ENCODE measurements at regions not wholly inside any gene's neighbourhood (a gene's known extent, or its start where the extent isn't known, plus 50 kb on each side); places are given as distances from the start of the nearest gene placed in this dataset.

- no peak for DNase-seq
- no peak overlapping the region for H3K4me3 ChIP-seq
- H3K36me3 ChIP-seq: no peaks in the 10 kb centered on the region
- H3K9me3 ChIP-seq: no peaks in the 10 kb centered on the region
- H3K27me3 ChIP-seq: no peaks in the 10 kb centered on the region
These were observed 95.3 kb upstream of the GUCY1A1 start for GRCh38 chr4:155571184-155571944.

DNA sequence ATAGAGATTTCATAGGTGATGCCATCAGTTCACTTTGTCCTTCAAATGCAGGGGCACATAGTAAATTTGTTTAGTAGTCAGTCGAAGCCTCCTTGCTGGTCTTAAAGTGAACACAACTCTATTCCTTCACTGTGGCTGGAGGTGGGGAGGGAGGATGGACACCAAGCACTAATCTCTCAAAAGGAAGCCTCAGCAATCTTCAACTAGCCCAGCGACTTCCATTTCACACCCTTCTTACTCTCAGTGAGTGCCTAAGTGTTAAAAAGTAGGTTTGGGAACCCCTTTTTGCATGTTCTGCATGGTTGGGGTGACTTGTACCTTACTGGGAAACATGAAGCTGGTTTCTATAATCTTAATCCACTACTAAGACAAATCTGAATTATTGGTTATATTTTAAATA is 96.0 kb upstream of the GUCY1A1 start:
- no peaks in the 10 kb centered on the region for H3K36me3 ChIP-seq
- H3K27me3 ChIP-seq: no peaks in the 10 kb centered on the region
- no peaks in the 10 kb centered on the region for H3K9me3 ChIP-seq
- DNase-seq: no peak
- no peak overlapping the region for H3K4me3 ChIP-seq

DNA sequence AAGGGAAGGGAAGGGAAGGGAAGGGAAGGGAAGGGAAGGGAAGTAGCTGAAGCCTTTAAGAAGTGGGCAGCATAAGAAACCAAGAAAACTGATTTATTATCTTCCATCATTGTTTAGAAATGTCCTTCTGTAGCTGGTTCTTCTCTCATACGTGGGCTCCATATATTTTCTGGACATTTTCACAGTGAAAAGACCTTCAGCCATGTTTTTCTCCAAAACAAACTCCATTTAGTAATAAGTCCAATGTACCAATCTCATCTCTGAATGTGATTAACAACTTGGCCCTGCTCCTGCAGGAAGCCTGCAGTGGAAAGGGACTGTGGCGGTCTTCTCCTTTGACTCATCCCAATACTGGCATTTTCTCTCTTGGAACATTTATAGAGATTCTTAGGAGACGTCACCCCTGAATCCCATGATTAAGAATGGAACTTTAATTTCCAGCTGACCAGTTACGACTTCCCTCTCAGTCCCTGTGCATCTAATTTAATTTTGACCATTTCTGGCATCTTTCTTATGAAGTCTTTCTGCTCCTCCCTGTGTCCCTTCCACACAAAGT is 96.6 kb upstream of the GUCY1A1 start:
- no peaks in the 10 kb centered on the region for H3K27me3 ChIP-seq
- H3K4me3 ChIP-seq: no peak overlapping the region
- H3K9me3 ChIP-seq: no peaks in the 10 kb centered on the region
- H3K36me3 ChIP-seq: no peaks in the 10 kb centered on the region
- DNase-seq: no peak

- no peak for DNase-seq
- Histone ChIP-seq H3K9me3 (no peaks in the 10 kb centered on the region), H3K27me3 (no peaks in the 10 kb centered on the region), H3K4me3 (no peak overlapping the region), H3K36me3 (no peaks in the 10 kb centered on the region)
These were observed 97.2 kb upstream of the GUCY1A1 start for GRCh38 chr4:155569471-155569870.

DNA sequence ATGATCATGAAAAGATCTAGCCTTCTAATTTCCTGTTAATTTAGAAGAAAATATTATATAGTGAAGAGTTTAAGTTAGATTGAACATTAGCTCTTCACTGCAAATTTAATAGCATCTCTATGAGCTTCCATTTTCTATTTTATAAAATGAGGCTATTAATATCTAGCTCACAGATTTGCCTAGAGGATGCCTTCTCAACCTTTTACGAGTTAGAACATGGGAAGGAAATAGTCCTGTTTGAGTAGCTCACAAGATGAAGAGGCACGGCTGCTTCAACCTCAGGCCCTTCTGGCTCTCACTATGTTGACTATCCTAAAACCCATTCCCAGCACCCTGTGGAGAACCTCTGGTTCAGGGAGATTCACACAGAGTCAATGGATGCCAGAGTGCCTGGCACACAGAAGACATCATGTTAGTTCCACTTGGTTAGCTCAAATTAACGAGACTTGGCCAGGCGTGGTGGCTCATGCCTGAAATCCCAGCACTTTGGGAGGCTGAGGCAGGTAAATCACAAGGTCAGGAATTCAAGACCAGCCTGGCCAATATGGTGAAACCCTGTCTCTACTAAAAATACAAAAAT is 97.9 kb upstream of the GUCY1A1 start:
- DNase-seq: no peak
- H3K27me3 ChIP-seq: no peaks in the 10 kb centered on the region
- H3K36me3 ChIP-seq: no peaks in the 10 kb centered on the region

DNA sequence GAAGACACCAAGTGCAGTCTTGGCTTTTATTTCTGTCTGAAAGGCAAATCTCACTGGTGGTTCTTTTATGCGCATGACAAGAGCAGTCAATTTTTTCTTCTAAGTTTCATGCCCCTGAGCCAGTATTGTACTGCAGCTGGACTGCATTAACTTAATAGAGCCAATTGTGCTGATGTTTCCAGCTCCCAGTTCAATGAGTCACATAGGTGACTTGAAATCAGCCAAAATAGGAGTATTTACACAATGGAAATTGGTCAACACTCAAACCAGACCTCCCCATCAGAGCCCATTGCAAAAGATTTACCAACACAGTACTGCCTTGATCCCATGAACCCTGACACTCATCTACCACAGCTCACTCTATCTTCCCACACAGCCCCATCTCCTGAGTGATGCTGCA is 100.3 kb upstream of the GUCY1A1 start:
- no peak for DNase-seq
- Histone ChIP-seq H3K4me3 (no peak overlapping the region), H3K36me3 (no peaks in the 10 kb centered on the region), H3K27me3 (no peaks in the 10 kb centered on the region), H3K9me3 (no peaks in the 10 kb centered on the region)

More for the DNA sequence above, 97.9 kb upstream of the GUCY1A1 start:
- Histone ChIP-seq H3K4me3 (no peak overlapping the region), H3K9me3 (no peaks in the 10 kb centered on the region)

- Histone ChIP-seq H3K36me3 (no peaks in the 10 kb centered on the region), H3K4me3 (no peak overlapping the region), H3K27me3 (no peaks in the 10 kb centered on the region), H3K9me3 (no peaks in the 10 kb centered on the region)
- no peak for DNase-seq
These were observed 100.9 kb upstream of the GUCY1A1 start for GRCh38 chr4:155565776-155566175.

DNA sequence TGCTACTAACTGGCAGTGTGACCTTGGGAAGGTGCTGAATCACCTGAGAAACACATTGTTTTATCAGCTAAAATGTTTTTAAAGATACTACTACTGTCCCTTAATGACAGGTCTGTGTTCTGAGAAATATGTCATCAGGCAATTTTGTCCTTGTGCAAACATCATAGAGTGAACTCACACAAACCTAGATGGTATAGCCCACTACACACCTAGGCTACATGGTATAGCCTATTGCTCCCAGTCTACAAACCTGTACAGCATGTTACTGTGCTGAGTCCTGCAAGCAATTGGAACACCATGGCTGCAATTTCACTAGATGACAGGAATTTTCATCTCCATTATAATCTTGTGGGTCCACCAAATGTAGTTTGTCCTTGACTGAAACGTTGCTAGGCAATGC is 101.3 kb upstream of the GUCY1A1 start:
- Histone ChIP-seq H3K4me3 (no peak overlapping the region), H3K36me3 (no peaks in the 10 kb centered on the region), H3K27me3 (no peaks in the 10 kb centered on the region), H3K9me3 (no peaks in the 10 kb centered on the region)
- DNase-seq: no peak

DNA sequence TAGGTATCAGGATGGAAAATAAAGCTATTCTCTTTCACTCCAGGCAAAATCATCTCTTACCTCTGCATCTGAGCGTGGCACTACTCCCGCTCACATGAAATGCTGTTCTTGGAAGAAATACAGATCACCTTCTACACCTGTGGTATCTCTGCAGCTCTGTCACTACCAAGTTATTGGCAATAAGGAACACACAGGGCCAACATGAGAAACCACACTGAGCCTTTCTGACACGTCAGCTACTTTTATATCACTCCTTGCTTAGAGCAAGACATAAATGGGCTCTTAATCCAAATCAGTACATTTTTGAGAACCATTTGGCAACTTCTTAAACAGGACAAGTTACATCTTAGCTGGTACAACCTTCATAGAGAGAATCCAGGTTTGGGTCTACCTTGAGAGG is 101.8 kb upstream of the GUCY1A1 start:
- no peak for DNase-seq
- H3K4me3 ChIP-seq: no peak overlapping the region
- no peaks in the 10 kb centered on the region for H3K9me3 ChIP-seq
- no peaks in the 10 kb centered on the region for H3K27me3 ChIP-seq
- no peaks in the 10 kb centered on the region for H3K36me3 ChIP-seq

GRCh38 chr4:155564086-155564485 is 102.6 kb upstream of the GUCY1A1 start:
- no peak overlapping the region for H3K4me3 ChIP-seq
- H3K36me3 ChIP-seq: no peaks in the 10 kb centered on the region
- no peaks in the 10 kb centered on the region for H3K27me3 ChIP-seq
- no peak for DNase-seq
- no peaks in the 10 kb centered on the region for H3K9me3 ChIP-seq

DNA sequence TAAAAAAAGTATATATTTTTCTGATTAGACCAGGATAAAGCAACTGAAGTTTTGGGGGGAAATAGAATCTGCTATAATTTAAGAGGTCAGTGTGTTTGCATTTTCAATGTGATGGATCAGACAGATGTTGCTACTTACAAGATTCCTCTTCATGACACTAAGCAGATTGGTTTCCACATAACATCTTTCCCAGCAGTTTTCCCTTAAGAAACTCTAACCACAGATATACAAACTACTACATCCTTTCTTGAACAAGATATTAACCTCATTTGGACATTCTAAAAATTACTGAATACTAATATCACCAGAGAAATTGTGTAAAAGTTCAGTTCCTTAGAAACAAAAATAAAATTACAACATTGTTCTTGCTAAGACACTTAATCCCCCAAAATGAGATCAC is 106.7 kb upstream of the GUCY1A1 start:
- no peak overlapping the region for H3K4me3 ChIP-seq
- H3K27me3 ChIP-seq: no peaks in the 10 kb centered on the region
- H3K36me3 ChIP-seq: no peaks in the 10 kb centered on the region
- DNase-seq: no peak
- no peaks in the 10 kb centered on the region for H3K9me3 ChIP-seq

GRCh38 chr4:155552180-155552579 is 114.5 kb upstream of the GUCY1A1 start:
- no peak overlapping the region for H3K4me3 ChIP-seq
- H3K36me3 ChIP-seq: no peaks in the 10 kb centered on the region
- no peaks in the 10 kb centered on the region for H3K9me3 ChIP-seq
- no peaks in the 10 kb centered on the region for H3K27me3 ChIP-seq
- DNase-seq: no peak

DNA sequence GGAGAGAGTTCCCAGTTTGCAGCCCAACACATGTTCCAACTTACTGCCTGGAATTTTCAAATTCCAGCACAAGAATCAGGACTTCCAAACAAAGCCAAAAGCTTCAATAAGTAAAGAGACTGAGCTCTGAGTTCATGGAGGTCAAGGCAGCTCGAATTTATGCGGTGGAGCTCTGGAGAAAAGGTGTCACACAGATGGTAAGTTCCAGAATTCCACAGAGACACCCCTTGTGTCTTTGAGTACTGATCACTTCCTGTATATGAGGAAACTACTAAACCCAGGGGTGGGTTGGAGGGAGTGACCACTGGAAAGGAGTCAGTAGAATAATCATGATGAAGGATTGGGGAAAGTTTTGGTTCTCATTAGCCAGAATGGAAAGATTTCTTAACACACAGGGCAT is 118.5 kb upstream of the GUCY1A1 start:
- Histone ChIP-seq H3K27me3 (no peaks in the 10 kb centered on the region), H3K4me3 (no peak overlapping the region), H3K36me3 (no peaks in the 10 kb centered on the region), H3K9me3 (no peaks in the 10 kb centered on the region)
- no peak for DNase-seq

- DNase-seq: no peak
These were observed 120.2 kb upstream of the GUCY1A1 start for GRCh38 chr4:155546451-155546850.

DNA sequence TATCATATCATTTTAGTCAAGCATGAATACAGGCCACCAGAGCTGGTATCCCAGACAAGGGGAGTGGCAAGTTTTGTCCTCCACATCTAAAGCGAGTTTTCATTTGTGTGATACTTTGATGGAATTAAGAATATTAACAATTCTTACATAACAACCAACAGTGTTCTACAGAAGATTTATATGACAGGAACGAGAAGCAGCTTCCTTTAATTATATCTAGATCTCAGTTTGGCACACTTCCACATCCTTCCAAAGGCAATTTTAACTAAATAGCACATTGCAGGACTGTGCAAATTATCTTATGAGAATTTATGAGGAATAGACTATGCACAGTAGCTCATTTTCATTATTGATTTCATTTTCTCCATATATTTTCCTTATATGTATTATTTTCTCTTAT is 121.2 kb upstream of the GUCY1A1 start:
- no peak for DNase-seq
- no peaks in the 10 kb centered on the region for H3K27me3 ChIP-seq
- no peaks in the 10 kb centered on the region for H3K9me3 ChIP-seq
- H3K36me3 ChIP-seq: no peaks in the 10 kb centered on the region
- no peak overlapping the region for H3K4me3 ChIP-seq

More at GRCh38 chr4:155546451-155546850, 120.2 kb upstream of the GUCY1A1 start:
- Histone ChIP-seq H3K27me3 (no peaks in the 10 kb centered on the region), H3K4me3 (no peak overlapping the region), H3K36me3 (no peaks in the 10 kb centered on the region), H3K9me3 (no peaks in the 10 kb centered on the region)

GRCh38 chr4:155544547-155544946 is 122.1 kb upstream of the GUCY1A1 start:
- DNase-seq: no peak
- Histone ChIP-seq H3K36me3 (no peaks in the 10 kb centered on the region), H3K4me3 (no peak overlapping the region), H3K27me3 (no peaks in the 10 kb centered on the region), H3K9me3 (no peaks in the 10 kb centered on the region)

DNA sequence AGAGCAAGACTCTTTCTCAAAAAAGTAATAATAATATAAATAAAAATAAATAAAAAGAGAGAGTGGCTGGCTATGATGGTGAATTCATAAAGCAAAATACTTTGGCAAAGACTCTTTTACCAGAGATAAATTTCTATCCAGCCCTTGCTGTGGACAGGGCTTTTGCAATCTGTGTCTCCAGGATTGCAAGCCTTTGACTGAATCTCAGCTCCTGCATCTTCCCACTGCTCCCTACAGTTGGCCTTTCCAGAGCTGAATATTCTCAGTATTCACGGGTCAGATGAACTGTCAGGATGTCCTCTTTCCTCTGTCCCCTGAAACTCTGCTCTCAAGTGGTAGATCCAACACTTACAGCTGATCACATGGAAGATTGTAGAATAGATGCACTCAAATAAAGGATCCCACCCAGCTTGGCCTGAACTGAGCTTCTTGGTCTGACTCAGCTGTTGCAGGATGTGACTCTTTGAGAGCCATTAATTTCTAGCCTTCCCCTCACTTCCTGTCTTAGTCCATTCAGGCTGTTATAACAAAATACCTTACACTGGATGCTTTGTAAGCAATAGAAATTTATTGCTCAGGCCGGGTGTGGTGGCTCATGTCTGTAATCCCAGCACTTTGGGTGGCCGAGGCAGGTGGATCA is 123.4 kb upstream of the GUCY1A1 start:
- peak; percentile 32 for DNase-seq

DNA sequence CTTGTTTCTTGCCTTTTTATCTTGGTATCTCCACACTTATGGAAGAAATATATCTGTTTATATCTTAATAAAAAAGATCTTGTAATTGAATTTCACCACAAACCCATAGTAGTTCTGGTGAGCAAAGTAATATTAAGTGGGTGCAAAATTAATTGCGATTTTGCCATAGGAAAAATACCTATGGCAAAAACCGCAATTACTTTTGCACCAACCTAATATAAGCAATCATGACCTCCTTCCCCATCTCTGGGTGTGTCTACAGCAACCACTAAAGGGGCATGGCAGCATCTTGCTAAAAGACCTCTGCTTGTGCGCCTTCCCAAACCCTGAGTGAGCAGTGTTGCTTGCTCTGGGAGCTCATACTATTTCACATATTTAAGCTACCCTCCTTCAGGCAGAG is 124.2 kb upstream of the GUCY1A1 start:
- H3K4me3 ChIP-seq: no peak overlapping the region
- no peaks in the 10 kb centered on the region for H3K36me3 ChIP-seq
- no peaks in the 10 kb centered on the region for H3K27me3 ChIP-seq
- H3K9me3 ChIP-seq: no peaks in the 10 kb centered on the region
- DNase-seq: no peak

More for the DNA sequence above, 123.4 kb upstream of the GUCY1A1 start:
- no peaks in the 10 kb centered on the region for H3K36me3 ChIP-seq
- no peaks in the 10 kb centered on the region for H3K9me3 ChIP-seq
- H3K27me3 ChIP-seq: no peaks in the 10 kb centered on the region
- H3K4me3 ChIP-seq: no peak overlapping the region
